ENCODE measurements at regions not wholly inside any gene's neighbourhood (a gene's known extent, or its start where the extent isn't known, plus 50 kb on each side); places are given as distances from the start of the nearest gene placed in this dataset.
"Not testable (repeated sequence)": the region's sequence is repeated elsewhere in the genome, so short reads cannot be mapped to it uniquely, and the experiment has no call there.

DNA sequence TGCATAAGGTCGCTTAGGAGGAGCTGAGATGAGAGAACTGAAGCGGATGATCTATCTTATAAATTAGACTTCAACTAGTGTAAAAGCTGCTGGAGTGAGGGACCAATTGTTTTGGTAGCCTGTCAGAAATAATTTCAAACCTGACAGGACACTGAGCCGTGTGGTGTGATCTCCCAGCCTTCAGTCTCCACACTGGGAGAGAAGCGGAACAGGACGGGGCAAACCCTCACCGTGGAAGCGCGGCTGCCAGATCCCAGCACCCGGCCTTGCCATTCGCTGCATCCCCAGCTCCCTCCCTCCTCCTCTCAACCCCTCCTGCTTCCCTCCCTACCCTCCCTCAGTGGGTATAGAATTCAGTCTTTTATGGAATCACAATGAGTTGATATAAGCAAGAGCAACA lies 900.1 kb upstream of the SLC35B3 start:
- no peak overlapping the region for H3K27ac ChIP-seq
- no peak overlapping the region for H3K4me3 ChIP-seq

DNA sequence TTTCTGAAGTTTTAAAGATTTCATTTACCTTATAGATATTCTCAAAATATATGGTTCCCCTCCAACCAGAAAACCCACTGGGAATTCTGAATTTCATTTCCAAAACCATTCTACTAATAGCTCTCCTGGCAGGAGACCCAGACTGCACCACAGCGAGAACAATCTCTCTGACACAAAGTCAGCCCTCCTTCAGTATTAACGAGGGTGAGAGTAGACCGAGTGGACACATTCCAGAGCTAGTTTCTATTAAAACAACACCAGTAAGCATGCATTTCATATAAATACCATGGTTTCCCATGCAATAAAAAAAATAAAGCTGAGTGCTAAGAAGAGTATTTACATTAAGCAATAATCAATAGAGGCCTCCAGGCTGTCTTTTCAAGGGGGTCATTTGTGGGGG lies 899.6 kb upstream of the SLC35B3 start:
- Histone ChIP-seq H3K27ac (no peak overlapping the region), H3K4me3 (no peak overlapping the region)

DNA sequence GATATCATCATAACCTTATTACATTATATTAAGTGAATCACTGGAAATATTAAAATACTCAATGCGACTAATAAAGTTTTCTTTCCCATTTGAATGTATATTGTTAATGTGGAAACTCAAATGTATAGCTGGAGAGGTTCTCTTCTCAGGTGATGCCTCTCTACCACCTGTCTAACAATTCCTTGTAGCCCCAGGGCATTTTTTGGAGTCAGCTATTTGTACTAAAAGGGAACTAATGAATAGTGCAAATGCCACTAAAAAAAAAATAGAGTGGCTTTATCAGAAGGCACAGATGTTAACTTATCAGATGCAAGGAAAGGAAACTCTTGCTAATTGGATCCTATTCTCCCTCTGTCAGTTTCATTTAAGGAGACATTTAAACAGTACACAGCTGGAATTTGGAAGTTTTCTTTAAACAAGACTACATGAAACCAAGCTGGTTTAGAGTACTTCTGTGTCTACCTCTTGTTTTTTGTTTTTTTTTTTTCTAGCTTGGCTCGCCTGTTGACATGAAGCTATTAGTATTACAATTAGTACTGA lies 897.0 kb upstream of the SLC35B3 start:
- H3K27ac ChIP-seq = no peak overlapping the region
- no peak overlapping the region for H3K4me3 ChIP-seq

DNA sequence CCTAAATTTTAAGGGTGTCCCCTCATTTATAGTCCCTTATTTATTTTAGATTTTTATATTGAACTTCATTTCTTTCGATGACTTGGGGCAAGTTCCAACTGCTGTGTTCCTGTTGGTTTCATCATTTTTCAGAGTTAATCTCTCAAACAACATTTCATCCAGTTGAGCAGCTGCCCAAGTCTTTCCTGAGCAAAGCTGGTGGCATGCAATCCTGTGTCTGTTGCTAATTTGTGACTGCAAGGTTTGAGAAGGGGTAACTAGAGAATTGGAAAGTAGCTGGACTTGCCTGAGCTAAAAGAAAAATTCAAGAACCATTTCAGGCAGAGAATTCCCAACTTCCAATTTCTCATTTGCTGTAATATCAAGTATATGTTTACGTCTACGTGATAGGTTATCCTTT lies 881.5 kb upstream of the SLC35B3 start:
- H3K27ac ChIP-seq = no peak overlapping the region
- no peak overlapping the region for H3K4me3 ChIP-seq

DNA sequence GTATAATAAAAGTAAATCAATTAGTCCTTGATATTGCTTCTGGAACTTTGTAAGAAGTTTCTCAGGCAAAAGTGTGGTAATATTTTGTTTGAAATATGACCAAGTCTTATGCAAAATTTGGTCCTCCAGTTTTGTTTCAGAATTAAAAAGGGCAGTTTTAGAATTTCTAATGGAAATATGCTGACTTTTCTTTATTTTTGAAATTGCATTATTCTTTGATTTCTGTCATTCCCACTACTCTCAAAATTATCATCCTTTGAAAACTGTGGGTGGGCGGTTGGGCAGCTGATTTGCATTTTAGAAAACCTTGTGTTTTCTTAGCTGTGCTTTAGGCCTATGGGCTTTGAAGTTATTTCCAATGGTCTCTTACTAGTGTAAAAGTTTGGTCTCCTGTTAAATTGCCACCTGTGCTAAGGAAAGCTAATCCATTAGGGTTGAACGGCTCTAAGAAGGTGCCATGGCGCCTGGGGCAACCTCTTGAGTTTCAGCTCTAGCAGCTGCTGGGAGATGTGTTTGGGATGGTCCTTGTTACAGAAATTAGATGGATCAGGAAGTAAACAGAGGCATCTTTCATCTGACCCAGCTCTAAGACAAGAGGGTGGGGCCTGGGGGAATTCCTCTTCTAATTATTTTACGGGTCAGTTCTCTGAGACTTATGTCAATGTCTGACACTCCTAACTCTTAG lies 880.8 kb upstream of the SLC35B3 start:
- Histone ChIP-seq H3K4me3 (no peak overlapping the region), H3K27ac (no peak overlapping the region)

DNA sequence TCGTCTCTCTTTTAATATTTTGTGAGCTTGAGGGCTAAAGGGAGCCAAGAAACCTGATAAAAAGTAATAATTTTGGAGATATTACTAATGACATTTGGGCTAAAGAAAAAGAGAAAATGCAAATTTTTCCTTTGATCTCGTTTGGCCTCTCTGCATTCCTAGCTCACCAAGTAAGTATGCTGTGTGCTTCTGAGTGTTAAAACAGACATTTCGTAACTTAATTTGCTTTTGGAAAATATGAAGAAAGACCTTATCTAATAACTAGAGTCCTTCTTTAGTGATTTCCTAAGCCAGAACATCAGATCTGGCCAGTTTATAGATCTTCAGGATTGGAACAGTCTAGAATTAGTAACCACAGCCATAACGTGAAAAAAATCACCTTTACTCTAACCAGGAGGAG lies 872.9 kb upstream of the SLC35B3 start:
- no peak overlapping the region for H3K4me3 ChIP-seq
- H3K27ac ChIP-seq = peak overlapping the region in 10 of 21 experiments; percentile 19 to 76 (median 36)

DNA sequence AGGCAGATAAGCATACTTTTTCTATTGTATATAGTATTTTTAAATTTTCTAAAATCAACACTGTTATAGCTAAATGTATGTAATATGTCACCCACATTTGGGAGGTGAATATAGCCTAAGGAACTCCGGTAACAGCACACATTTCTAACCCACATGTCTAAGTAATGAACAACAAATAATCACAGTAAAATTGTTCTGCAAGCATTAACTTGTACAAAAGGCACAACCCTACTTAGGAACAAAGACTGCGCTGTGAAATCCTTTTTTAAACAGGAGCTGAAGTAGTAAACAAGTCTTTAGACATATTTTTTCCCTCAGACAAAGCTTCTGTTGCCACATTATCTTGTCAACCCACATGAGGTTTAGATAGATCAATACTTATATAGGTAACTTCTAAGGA lies 872.4 kb upstream of the SLC35B3 start:
- Histone ChIP-seq H3K4me3 (no peak overlapping the region), H3K27ac (peak overlapping the region in 9 of 21 experiments; percentile 19 to 76 (median 43))

DNA sequence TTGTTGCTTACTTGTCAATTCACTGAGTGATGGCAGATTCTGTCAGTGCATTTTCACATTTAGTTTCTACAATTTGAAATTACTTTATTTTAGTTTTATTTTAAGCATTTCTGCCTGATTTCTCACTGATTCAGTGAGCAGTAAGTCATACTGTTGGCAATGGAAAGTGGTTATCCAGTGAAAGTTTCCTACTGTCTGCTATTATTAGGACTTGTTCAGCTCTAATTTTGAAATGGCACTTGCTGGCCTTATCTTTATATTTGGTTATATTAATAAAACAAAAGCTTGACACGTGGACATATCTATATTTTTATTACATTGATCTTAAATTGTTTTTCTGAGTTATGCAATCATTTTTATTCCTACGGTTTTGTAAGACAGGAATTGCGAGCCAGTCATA lies 871.8 kb upstream of the SLC35B3 start:
- no peak overlapping the region for H3K4me3 ChIP-seq
- H3K27ac ChIP-seq = peak overlapping the region in 1 of 21 experiments; percentile 39

DNA sequence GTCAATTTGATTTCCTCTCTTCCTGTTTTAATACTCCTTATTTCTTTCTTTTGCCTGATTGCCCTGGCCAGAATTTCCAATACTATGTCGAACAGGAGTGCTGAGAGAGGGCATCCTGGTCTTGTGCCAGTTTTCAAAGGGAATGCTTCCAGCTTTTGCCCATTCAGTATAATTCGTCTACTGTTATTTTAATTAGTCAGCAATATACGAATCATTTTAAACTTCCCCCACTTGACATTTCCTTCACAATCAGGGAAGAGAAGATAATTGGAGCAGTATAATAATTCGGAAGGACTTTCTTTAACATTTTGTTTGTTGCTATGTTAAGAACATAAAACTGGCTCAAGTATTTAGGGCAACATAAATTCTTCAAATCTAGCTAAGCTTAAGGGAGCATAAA lies 860.3 kb upstream of the SLC35B3 start:
- no peak overlapping the region for H3K4me3 ChIP-seq

DNA sequence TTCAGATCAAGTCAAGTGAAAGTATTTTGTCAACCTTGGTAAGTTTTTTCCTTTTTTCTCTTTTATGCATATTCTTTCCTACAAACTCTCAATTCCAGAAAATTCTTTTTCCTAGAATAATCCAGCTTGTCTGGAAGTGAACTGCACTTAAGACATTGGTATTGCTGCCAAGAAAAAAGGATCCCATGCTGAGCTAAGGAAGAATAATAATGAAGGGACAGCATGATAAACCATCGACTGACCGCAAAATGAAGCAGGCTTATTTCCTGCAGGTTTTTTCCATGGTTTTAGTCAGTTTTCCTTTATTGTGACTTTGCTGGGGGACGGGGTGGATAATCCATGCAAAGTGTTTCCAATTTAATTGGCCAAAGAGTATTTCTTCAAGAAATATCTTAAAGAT lies 857.6 kb upstream of the SLC35B3 start:
- Histone ChIP-seq H3K27ac (no peak overlapping the region), H3K4me3 (no peak overlapping the region)

More for the DNA sequence above, 860.3 kb upstream of the SLC35B3 start:
- no peak overlapping the region for H3K27ac ChIP-seq

DNA sequence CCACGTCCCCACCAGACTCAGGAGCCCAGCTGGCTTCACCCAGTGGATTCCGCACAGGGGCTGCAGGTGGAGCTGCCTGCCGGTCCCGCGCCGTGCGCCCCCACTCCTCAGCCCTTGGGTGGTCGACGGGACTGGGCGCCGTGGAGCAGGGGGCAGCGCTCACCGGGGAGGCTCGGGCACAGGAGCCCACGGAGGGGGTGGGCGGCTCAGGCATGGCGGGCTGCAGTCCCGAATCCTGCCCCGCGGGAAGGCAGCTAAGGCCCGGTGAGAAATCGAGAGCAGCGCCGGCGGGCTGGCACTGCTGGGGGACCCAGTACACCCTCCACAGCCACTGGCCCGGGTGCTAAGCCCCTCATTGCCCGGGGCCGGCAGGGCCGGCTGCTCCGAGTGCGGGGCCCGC lies 855.0 kb upstream of the SLC35B3 start:
- not testable (repeated sequence) for H3K27ac ChIP-seq, H3K4me3 ChIP-seq

DNA sequence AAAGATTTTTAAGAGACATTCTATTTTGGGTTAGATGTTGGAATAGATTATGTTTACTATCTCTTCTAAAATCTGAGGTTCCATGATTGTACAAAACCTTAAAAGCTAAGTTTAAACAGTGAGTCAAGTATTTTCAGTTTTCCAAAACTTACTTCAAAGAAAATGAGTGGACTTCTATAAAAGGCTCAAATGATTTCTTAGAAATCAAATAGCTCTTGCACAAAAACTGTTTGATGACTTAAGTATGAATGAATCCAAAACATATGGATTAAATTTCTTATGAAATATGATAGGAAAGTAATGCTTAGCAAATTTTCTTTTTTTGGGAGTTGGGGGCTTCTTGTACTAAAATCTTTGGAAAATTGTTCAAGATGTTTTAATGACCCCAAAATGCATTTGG lies 837.3 kb upstream of the SLC35B3 start:
- no peak overlapping the region for H3K27ac ChIP-seq
- no peak overlapping the region for H3K4me3 ChIP-seq

DNA sequence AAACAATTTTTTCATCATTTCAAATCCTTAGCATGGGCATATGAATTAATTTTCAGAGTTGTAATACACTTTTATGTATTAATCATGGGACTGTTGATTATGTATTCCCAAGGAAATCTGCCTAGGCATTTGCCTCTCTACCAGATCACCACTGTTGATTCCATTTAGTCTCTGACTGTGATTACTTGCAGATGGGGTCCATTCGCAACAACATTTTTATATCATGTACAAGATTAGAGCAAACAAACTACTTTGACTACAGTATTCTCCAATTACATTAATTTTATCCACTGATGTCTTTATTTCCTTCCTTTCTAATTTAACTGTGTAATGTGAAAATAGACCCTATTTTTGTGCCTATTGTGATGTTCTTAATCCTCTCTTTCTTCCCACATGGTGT lies 831.4 kb upstream of the SLC35B3 start:
- Histone ChIP-seq H3K27ac (no peak overlapping the region), H3K4me3 (no peak overlapping the region)

DNA sequence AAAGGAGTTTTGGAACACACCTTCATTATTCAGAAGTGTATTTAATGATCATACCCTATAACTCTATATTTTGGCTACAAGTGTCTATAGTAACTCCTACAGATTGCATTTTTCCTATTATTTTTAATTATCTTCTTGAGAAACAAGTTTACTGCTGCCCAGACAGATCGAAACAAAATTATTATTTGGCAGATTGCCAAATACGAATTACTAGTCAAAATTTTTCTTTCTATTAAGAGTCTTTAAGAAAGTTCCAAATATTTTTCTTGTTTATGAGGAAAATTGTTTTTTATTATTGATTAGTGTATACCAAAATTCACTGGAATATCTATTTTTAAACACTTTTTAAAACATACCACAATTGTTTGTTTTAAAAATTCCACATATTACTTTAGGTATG lies 821.9 kb upstream of the SLC35B3 start:
- no peak overlapping the region for H3K4me3 ChIP-seq
- H3K27ac ChIP-seq = peak overlapping the region in 1 of 21 experiments; percentile 3

DNA sequence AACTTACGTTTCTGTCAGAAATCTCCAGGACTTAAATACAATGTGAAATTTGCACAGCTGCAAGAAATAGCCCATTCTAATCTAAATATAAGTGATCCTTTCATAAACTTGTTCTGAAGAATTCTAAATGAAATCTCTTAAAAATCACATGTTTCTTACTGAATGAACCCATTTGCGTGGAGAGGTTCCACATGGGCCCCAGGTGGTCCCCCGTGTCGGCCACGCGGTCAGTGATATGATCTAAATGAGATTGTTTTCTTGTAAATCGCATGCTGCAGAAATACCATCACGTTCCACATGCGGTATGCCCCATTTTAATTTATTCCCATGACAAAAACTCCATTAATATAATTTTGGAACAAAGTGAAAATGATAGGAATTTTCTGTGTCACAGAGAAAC lies 818.9 kb upstream of the SLC35B3 start:
- no peak overlapping the region for H3K4me3 ChIP-seq
- peak overlapping the region in 1 of 21 experiments; percentile 58 for H3K27ac ChIP-seq

DNA sequence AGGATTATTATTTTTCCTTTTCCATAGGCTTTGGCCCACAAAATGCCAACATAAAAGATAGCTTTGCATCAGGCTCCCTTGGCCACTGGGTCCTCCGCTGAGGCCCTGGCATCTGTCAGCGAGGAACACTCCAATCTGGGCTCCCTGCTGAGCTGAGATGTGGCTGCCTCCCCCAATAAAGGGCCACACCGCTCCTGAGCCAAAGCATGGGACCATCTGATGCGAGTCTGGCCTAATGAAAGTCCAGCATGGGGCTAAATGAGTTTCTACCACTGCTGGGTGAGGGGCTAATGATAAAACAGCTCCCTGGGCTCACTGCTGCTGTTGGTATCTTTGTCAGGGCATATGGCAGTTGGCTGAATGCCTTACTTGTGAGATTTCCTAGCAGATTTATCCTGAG lies 817.5 kb upstream of the SLC35B3 start:
- Histone ChIP-seq H3K27ac (peak overlapping the region in 2 of 21 experiments; percentile 37 to 58), H3K4me3 (no peak overlapping the region)

DNA sequence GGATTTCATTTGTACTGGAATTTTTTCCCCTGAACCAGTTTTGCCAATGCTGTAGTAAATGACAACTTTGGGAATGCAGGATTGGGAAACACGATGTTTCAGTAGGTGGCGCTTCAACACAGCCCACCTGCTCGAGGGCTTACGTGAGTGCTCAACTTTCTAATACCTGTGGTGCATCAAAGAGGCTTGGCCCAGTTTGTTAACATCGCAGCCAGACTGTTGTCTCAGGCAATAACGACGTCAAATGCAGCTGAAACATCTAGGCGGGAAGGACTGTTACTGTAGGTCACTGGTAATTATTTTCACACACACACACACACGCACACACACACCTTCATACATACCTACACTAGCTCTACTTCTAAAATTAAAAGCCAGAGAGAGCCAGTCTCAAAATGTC lies 815.5 kb upstream of the SLC35B3 start:
- Histone ChIP-seq H3K27ac (peak overlapping the region in 1 of 21 experiments; percentile 8), H3K4me3 (no peak overlapping the region)

DNA sequence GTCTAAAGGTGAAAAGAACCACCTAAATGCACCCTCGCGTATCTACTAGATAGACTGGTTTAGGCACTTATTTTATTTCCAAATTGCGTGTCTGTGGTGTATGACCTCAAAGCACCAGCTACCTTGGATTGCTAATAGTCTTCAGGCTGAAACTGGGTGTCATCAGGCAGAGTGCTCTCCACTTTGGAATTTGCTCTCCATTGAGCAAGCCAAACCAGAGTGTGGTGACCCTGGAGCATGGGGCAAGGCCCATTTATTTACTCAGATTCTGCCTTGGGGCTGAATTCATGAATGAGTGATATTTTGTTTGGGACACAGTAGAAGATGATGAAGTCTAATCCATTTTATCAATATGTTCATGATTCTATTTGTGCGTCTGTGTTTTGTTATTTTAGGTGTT lies 812.8 kb upstream of the SLC35B3 start:
- Histone ChIP-seq H3K27ac (peak overlapping the region in 1 of 21 experiments; percentile 3), H3K4me3 (no peak overlapping the region)

DNA sequence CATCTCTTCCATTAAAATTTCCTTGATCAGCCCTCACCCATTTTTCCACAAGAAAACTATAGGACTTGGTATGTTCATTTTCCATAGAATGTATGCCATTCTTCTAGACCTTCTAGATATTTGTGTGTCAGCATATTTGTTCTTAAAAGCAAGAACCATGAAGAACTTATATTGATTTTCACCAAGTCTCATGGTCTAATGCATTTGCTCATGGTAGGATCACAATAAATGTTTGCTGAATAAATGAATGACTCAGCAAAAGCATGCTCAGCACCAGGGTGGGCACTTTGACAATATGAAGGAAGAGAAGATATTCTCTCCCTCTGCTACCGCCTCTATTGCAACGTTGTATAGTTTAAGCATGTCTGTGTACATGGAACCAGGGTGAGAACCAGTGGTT lies 805.5 kb upstream of the SLC35B3 start:
- H3K4me3 ChIP-seq = no peak overlapping the region
- no peak overlapping the region for H3K27ac ChIP-seq

DNA sequence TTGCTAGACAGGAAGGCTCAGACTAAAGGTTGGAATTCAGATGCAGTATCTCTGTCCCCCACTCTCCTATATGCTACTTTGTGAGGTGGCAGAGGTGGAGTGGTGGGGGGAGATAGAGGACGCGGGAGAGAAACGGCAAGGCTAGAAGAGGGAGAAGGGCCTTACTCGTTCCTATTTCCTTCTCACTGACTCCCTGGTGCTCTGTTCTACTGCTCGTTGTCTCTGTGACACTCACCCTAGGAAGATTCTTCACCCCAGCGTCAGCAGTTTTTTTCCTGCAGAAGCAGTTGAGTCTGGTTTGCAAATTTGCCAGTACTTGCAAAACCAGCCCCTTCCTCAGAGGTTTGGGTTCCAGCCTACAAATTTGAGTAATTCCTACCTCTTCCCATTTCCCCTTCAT lies 801.1 kb upstream of the SLC35B3 start:
- H3K4me3 ChIP-seq = no peak overlapping the region
- H3K27ac ChIP-seq = no peak overlapping the region

DNA sequence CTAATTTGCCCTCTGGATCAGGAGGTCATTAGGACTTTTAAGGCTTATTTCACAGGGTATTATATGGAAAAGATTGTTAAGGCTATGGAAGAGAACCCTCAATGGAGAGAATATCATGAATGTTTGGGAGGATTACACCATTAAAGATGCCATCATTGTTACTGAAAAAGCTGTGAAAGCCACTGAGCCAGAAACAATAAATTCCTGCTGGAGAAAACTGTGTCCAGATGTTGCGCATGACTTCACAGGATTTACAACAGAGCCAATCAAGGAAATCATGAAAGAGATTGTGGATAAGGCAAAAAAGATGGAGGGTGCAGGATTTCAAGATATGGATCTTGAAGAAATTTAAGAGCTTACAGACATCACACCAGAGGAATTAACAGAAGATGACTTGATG lies 798.3 kb upstream of the SLC35B3 start:
- H3K27ac ChIP-seq = no peak overlapping the region
- no peak overlapping the region for H3K4me3 ChIP-seq

DNA sequence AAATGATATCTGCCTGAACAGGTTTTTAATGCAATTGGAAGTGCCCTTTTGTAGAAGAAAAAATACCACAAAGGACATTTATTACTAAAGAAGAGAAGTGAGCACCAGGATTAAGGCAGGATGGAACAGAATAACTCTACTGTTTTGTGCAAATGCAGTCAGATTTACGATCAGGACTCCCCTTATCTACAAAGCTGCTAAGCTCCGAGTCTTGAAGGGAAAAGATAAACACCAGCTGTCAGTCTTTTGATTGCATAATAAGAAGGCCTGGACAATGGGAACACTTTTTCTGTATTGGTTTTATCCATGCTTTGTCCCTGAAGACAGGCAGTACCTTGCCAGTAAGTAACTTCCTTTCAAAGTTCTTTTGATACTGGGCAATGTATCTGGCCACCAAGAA lies 797.9 kb upstream of the SLC35B3 start:
- Histone ChIP-seq H3K4me3 (no peak overlapping the region), H3K27ac (no peak overlapping the region)

Measured in skin epidermis (tissue), 12 donors.